Cardiac septum (tissue), 1 donor: ENCODE measurements at regions not wholly inside any gene's neighbourhood (a gene's known extent, or its start where the extent isn't known, plus 50 kb on each side); places are given as distances from the start of the nearest gene placed in this dataset.

Experiments used
- DNase-seq: peaks from one replicate; pipeline ENCODE4 v3.0.0-alpha.2; 2020; ENCODE audit warnings: low spot score
- intact Hi-C: fragments of 100-400 bp; cut with DNase I; formaldehyde crosslinking; loops from one replicate; pipeline ENCODE4 v1.14.0; 2022
- donor health status: DM: no; HTN: no; CAD: no.

DNA sequence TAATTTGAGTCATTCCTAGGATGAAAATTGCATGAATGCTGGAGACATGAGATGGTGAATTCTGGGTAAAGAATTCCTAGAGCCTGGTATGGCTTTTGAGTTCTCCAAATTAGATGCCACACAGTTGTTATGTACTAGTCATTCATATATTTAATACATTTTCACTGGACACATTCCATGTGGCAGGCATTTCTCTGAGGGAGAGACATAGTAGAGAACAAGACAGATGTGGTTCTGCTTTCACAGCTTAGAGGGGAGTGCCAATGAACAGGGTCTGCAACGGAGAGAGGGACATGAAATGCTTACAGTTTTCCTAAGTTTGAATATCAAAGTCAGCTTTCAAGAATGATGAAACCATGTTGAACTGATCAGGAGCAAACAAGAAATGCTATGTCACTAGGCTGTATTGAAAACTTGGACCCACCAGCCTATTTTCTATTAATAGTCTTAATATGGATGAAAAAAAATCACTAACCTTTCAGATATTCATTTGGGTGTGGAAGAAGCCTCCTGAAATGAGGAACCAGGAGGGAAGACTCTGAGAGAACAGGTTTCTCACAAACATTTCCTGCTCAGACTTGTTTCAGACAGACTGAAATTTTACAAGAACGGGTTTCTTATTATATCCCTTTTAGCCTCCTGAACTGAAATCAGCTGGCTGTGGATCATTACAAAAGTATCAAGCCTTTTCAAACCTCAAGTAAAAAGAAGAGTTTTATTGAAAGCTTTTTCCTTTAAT is 276.0 kb upstream of the TET2 start:
- DNase-seq, result no peak
- intact Hi-C loops, result no loop called here

DNA sequence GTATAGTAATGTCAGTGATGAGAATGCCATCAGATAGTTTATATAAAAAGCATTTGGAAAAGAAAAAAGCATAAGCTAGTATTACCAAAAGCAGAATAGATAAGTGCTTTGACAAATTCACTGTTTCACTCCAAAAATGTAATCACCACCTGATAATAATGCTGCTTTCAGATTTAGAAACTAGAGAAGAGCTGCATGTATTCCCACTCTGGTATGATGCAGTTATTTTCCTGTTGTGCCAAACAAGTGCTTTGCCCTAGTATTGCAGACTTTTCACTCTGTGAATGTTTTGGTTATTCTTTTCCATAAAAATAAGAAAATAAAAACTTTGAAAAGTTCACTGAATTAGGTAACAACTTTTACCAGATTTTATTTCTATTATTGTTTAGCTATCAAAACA is 267.7 kb upstream of the TET2 start:
- intact Hi-C loops, result no loop called here

DNA sequence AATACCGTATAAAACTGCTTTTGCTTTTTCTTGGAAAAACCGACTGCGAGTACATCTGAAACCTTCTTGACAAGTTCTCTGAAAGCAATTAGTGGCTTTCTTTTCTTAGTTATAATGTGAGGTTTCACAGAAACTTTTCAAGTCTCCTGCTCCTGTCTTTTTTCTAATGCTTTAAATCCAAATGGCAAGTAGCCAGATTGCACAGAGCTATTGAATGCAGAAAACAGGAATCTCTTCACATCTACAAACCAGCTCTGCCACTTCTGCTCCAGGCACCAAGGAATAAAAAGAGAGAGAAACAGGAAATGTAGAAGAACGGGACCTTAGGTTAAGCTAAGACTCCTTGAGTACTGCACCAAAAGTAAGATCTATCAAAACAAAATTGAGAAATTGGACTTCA is 267.3 kb upstream of the TET2 start:
- intact Hi-C loops, result no loop called here

More for the DNA sequence above, 267.7 kb upstream of the TET2 start:
- no peak for DNase-seq

DNA sequence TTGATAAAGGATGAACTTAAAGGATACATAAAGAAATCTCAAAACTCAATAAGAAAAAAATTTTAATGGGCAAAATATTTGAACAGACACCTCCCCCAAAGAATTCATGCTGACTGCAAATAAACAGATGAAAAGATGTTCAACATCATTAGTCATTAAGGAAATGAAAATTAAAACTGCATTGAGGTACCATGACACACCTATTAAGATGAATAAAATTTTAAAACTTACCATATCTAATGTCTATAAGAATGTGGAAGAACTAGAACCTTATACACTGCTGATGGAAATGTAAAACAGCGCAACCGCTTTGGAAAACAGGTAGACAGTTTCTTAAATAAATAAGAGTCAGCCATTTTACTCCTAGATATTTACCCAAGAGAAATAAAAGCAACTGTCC is 266.8 kb upstream of the TET2 start:
- intact Hi-C loops, result no loop called here
- no peak for DNase-seq

More for the DNA sequence above, 267.3 kb upstream of the TET2 start:
- DNase-seq, result no peak

DNA sequence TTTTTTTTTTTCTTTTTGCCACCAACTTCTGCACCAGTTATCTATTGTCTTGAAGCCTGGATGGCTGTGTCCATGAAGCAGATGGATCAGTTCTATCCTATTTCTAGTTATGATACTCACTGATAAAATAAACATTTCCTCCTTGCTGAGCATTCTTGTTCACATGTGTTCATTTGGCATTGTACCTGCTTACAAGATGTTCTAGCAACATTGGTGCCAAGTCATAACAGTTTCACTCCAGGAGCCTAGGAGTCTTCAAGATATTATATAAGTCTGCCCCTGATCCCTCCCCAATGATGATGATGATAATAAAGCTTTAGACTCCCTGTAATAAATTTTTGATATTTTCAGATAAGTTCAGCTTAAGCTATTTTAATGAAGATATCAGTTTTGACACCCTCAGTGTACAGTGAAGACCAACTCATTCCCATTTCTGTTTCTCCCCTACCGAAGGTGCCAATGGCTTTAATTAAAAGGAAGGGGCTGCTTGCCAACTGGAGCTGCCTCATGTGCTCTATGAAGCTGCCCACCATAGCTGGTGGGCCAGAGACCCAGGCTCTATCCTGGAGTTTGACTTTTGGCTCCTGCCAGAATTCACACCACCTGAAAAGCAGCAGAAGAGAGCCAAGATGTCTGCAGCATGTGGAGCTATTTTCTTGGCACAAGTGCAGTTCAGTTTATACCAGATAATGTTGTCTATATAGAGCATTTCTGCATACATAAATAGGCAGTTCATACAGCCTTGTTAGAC is 265.4 kb upstream of the TET2 start:
- no peak for DNase-seq

DNA sequence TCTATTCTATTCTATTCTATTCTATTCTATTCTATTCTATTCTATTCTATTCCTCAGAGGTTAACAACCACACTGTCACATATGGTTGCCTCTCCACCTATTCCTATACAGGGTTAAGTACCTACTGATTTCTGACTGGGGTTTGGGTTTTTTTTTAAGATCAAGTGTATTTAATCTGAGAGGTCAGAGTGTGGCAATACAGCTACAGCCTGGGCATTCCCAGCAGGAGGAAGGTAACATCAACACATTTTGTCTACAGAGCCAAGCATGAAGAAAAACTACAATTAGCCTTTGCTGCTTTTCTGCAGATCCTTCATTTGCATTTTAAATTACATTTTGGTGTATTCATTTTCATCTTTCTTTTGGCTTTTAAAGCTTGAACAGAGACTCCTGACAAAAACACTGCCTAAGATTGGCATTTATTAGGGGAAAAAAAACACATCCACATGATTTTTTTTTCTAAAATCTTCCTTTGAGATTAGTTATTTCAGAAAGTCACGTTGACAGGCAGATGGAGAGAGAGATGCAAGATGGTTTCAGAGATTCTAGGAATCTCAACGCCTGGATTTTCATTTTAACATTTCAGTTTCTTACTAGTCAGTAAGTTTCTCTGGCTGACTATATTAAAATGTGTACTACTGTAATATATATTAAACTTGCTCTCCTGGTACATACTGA is 255.9 kb upstream of the TET2 start:
- no peak for DNase-seq
- intact Hi-C loops, result no loop called here

More for the DNA sequence above, 265.4 kb upstream of the TET2 start:
- intact Hi-C loops, result no loop called here

DNA sequence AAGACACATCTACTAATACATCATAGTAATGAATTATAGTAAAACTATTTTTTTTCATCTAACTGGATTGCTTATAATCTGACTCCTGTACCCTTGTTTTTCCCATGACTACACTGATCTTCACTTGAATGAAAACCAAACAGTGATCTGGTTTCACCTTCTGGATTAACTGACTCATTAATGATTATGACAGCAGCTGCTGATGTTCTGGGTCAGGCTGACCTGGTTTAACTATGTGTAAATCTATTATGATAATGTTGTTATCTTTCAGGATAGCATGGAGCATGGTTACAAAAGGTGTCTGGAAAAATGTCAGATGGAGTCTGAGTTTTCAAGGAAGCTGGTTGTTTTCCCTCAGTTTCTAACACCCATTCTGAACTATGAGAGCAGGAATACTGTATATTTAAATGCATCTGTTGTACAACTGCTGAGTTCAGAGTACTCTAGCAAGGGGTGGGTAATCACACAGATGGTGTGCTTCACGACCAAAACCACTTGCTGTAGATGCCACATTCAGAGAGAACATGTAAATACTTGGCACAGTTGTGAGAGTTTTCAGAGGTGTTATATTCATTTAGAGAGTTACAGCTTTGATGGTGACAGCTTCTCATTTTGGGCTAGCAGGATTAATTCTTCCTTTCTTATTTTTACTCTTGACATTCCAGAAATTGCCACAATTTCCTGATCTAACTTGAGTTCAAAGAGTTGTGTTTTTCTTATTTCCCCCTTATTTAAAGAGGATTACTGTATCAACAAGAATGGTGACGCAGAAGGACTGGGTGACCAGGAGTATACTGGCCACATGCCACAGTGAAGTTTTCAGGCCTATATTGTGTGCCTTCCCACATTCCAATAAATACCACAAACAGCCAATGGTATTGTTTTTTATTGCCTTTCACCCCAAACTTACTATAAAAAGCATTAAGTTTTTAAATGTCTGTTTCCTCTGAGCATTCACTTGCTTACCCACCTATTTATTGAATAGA is 249.7 kb upstream of the TET2 start:
- intact Hi-C loops, result no loop called here
- no peak for DNase-seq

DNA sequence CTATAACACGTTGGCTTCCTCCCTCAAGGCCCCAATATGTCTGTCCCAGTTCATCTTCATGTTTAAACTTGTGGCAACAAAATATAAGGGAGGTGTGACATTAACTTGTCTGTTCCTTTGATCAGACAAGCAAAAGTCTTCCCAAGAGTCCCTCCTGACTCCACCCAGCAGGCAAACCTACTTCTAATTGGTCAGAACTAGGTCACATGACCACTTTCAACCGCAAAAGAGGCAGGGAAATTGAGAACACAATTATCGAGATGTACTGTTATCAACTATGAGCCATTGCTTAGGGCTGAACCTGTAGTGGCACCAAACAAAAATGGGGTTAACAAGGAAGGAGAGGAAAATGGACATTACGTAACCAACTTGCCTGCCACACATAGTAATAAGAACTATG is 246.8 kb upstream of the TET2 start:
- intact Hi-C loops, result no loop called here
- no peak for DNase-seq

DNA sequence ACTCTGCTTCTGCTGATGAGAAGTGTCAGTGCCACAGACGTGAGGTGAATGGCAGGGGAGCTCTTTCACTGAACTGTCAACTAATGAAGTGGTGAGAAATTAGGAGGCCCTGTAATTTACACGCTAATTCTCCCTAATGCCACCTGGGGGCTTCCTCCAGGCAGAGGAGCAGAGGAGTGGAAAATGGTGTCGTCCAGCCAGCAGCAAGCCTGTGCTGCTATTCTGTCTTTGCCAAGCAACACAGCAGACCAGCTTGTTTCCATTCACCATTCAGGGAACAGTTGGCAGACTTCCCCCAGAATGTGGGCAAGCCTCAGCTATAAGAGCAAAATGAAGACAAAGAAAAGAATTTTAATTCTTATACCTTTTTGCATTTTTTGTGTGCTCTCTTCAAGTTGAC is 245.2 kb upstream of the TET2 start:
- intact Hi-C loops, result no loop called here
- no peak for DNase-seq

DNA sequence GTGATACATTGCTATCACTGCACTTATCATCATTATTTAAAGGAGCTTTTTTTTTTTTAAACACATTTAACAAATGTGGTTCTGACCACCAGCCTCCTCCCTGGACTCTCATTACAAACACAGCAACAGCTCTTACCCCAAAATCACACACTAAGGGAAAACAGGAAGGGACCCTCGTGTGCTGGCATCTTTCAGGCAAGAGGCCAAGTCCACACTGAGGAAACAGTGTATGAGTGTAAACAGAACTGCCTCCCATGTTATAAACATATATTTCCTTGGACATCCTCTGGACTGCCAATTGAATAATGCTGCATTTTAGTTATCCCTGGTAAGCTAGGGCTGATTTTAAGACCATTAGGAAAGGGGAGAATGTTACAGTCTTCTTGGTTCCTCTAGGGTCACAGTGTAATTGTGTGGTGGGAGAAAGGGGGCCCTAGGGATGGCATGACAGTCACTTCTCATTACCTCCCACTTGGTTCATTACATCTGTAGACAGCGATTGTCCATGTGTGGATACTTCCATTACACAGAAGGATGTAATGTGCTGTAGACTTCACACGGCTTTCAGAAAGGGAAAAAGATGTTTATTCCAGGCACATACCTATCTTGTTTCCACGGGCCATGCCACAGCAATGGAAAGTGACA is 244.6 kb upstream of the TET2 start:
- intact Hi-C loops, result no loop called here
- DNase-seq, result no peak

DNA sequence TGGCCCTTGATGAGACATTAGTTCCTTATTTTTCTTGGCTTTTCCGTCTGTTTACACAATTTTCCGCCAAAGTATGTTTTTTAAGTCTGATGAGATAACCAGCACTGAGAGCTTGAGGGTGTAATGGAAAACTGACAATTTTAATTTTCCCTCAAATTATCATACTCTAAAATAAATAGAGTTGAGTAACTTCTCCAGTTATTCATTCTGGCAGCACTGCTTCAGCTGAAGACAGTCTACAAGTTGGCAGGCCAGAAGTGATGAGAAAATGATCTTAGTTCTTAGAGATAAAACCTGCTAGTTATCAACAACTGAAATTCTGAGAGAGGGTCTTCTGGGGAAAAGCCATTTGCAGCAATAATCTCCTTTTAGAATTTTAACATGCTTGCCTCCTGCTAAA is 241.6 kb upstream of the TET2 start:
- DNase-seq, result no peak
- intact Hi-C loops, result no loop called here

DNA sequence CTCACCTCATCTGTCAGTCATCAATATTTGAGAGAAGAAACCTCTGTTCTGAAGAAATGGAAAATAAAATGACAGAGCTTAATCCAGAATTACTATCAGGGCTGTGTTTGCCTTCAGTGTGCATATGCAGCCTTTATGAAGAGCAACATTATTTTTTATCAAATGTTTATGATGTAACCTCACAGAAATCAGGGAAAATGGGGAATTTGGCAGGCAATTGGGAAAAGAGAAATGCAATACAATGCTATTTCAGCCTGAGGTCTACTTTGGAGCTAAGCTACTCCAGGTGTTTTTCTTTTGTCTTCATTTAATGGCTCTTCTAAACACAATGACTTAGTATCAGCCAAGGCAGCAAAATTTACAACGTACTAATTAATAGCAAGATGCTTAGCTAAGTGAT is 241.1 kb upstream of the TET2 start:
- intact Hi-C loops, result no loop called here
- DNase-seq, result no peak

DNA sequence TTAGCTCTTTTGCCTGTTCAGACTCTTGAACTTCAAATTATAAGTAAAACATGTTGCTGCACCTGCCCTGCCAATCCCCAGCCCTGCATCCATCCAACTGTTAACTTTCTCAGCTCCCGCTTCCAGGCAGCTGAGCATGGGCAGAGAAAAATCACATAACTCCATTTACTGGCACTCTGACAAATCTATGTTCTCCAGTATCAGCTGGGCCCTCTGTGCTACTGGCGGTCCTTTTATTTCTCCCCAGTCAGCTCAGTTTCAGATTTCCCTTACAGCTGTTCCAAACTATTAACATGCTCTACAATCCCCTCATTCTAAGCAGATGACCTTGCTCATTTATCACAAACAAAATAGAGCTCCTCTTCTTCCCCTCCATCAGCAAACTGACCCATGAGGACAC is 240.4 kb upstream of the TET2 start:
- intact Hi-C loops, result no loop called here
- DNase-seq, result no peak

DNA sequence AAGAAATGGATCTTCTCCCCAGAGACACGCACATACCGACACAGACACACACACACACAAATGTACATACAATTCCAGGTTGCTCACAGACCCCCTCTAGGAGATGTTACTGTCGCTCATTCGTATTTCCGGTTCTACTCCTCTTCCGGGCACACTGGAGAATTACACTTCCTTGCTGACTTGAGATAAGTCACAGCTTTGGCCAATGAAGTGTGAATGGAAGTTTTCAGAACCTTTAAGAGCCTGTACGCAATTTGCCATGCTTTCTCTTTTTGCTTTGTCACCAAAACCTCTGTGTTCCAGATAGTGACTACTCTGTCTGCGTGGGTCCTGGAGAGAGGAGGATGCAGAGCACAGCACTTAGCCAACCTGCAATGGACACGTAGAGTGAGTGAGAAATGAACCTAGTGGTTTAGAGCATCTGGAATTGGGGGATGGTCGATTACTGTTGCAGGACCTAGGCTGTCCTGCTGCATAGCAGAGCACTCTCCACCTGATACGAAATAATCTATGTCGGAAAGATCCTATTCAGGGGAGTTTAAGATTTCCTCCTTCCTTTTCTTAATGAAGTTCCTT is 239.5 kb upstream of the TET2 start:
- intact Hi-C loops, result no loop called here
- no peak for DNase-seq

DNA sequence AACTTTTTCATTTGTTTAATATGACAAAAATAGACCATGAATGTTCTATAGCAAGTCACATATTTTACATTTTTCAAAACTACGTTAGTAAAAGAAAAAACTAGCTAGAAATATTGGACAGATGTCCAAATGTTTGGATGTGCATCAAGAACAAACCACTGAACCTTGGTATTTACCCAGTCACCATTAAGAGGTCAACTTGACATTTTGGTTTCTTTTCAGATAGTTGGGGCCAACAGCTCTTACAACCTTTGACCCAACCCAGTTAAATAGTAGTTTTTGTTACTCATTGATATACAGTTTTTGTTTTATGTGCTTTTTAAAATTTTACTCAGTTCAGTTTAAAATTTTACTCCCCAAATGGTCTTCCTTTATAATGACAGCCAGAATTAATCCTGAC is 238.7 kb upstream of the TET2 start:
- DNase-seq, result no peak
- intact Hi-C loops, result no loop called here

DNA sequence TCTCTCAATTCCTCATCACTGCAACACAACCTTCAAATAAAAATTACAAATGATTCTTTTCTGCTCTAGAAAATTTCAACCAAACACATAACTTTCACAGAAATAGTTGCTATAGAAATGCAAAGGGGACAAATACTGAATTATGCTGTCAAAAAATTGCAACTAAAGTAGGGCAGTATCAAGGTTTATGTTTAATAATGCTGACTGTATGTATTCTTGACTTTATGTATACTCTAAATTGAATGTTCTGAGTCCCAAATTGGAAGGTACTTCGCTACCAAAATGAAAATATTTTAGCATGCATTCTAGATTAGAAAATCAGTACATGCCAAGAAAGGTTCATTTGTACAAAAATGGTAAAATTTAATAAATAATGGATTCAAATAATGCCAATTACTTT is 237.3 kb upstream of the TET2 start:
- intact Hi-C loops, result no loop called here
- no peak for DNase-seq

DNA sequence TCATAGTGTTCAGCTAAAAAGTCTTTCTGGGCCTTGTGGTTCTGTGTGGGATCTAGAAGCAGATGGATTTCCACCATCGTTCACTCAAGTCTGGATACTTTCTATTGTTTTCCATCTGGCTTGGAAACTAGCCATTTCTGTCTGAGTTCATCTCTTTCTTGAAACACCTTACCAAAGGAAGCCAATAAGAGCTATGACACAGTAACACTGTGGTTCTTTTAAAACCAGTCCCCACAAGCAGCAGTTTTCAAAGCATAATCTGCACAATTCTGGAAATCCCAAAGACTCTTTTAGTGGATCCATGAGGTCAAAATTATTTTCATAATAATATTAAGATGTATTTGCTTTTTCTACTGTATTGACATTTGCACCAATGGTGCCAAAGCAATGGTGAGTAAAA is 234.2 kb upstream of the TET2 start:
- DNase-seq, result no peak
- intact Hi-C loops, result no loop called here

DNA sequence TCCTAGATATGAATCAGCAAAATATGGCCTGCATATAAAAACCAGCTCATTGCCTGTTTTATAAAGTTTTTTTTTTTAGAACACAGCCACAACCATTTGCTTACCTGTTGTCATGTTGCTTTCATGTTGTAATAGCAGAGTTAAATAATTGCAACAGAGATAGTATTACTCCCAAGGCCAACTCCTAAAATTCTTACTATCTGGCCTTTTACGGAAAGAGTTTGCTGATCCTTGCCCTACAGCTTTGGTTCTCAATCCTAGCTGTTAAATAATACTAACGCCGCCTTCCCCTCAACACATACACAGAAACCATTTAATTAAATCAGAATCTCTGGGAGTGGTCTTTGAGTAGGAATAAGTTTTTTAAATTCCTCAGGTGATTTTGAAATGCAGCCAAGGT is 231.3 kb upstream of the TET2 start:
- DNase-seq, result no peak
- intact Hi-C loops, result no loop called here

DNA sequence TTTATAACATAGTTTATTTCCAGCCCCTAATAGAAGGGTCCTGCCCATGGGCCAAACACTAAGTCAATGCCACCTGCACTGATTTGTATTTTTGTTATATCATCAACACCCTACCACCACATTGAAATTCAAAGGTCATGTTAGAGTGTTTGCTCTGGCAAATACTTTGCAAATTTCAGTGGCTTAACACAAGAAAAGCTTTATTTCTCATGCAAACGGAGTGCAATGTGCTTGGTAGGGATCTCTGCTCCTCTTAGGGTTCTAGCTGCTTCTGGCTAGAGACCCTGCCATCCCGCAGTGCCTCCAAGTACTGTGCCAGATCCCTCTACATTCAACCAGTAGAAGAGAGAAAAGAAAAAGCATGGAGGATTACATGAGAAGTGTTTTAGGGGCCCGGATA is 230.8 kb upstream of the TET2 start:
- DNase-seq, result no peak
- intact Hi-C loops, result no loop called here
